HUDEP-2 (cell line): ENCODE measurements at regions not wholly inside any gene's neighbourhood (a gene's known extent, or its start where the extent isn't known, plus 50 kb on each side); places are given as distances from the start of the nearest gene placed in this dataset.
"Not testable (repeated sequence)": the region's sequence is repeated elsewhere in the genome, so short reads cannot be mapped to it uniquely, and the experiment has no call there.

ENCODE experiments used
- DNase-seq, 76 experiments: peaks; one replicate each; lab custom pipeline; 2025; ENCODE audit not compliant: unreplicated experiment in 76 of 76; lab: John Stamatoyannopoulos, UW

- no peak for DNase-seq
Measured at GRCh38 chr7:53383131-53383530, 347.7 kb downstream of the POM121L12 start.

GRCh38 chr7:53385239-53385638, 349.8 kb downstream of the POM121L12 start:
- not testable (repeated sequence) for DNase-seq

- DNase-seq = no peak
Measured at GRCh38 chr7:53387515-53387914, 352.1 kb downstream of the POM121L12 start.

GRCh38 chr7:53397911-53398310, 362.5 kb downstream of the POM121L12 start:
- no peak for DNase-seq

GRCh38 chr7:53398566-53398965, 363.1 kb downstream of the POM121L12 start:
- DNase-seq = no peak

- no peak for DNase-seq
Measured at GRCh38 chr7:53413021-53413420, 377.6 kb downstream of the POM121L12 start.

- no peak for DNase-seq
Measured at GRCh38 chr7:53415816-53416215, 380.4 kb downstream of the POM121L12 start.

- DNase-seq = no peak
Measured at GRCh38 chr7:53418834-53419482, 383.5 kb downstream of the POM121L12 start.

GRCh38 chr7:53420550-53420949, 385.1 kb downstream of the POM121L12 start:
- no peak for DNase-seq

- no peak for DNase-seq
Measured at GRCh38 chr7:53422291-53422690, 386.9 kb downstream of the POM121L12 start.

GRCh38 chr7:53426145-53426750, 390.8 kb downstream of the POM121L12 start:
- no peak for DNase-seq

GRCh38 chr7:53428045-53428444, 392.6 kb downstream of the POM121L12 start:
- no peak for DNase-seq

GRCh38 chr7:53431901-53432300, 396.5 kb downstream of the POM121L12 start:
- DNase-seq = no peak

GRCh38 chr7:53437336-53437735, 401.9 kb downstream of the POM121L12 start:
- no peak for DNase-seq

- DNase-seq = no peak
Measured at GRCh38 chr7:53446170-53446569, 410.7 kb downstream of the POM121L12 start.

- no peak for DNase-seq
Measured at GRCh38 chr7:53458636-53459035, 423.2 kb downstream of the POM121L12 start.

GRCh38 chr7:53466371-53466770, 430.9 kb downstream of the POM121L12 start:
- DNase-seq = no peak

GRCh38 chr7:53470336-53470970, 435.0 kb downstream of the POM121L12 start:
- DNase-seq = no peak

- DNase-seq = no peak
Measured at GRCh38 chr7:53473371-53473770, 437.9 kb downstream of the POM121L12 start.

- DNase-seq = no peak
Measured at GRCh38 chr7:53475776-53476175, 440.3 kb downstream of the POM121L12 start.

- DNase-seq = no peak
Measured at GRCh38 chr7:53476566-53476965, 441.1 kb downstream of the POM121L12 start.

GRCh38 chr7:53485354-53485753, 449.9 kb downstream of the POM121L12 start:
- DNase-seq = no peak
